ENCODE measurements at regions not wholly inside any gene's neighbourhood (a gene's known extent, or its start where the extent isn't known, plus 50 kb on each side); places are given as distances from the start of the nearest gene placed in this dataset.
A peak's percentile ranks its signal among the peaks of the same experiment; 100 is the strongest.
"Not testable (repeated sequence)": the region's sequence is repeated elsewhere in the genome, so short reads cannot be mapped to it uniquely, and the experiment has no call there.

GRCh38 chr7:39786440-39786839, 163.1 kb downstream of the RALA start:
- H3K9me2 ChIP-seq (ENCODE audit: insufficient read depth); H3K9me3 ChIP-seq (ENCODE audit: control insufficient read depth in 1 of 2, insufficient read depth in 1 of 2, low read depth in 1 of 2, low read length in 2 of 2); H3K27ac ChIP-seq (ENCODE audit: low read depth, low read length); H2AFZ ChIP-seq (ENCODE audit: low read depth, low read length, poor library complexity, severe bottlenecking); POLR2A ChIA-PET; H3K36me3 ChIP-seq (ENCODE audit: control insufficient read depth in 1 of 2, insufficient read depth in 2 of 2, low read length in 2 of 2); H3K4me2 ChIP-seq (ENCODE audit: low read length); H3K79me2 ChIP-seq (ENCODE audit: insufficient read depth, low read length); H3K4me1 ChIP-seq (ENCODE audit: control insufficient read depth in 1 of 2, insufficient read depth in 2 of 2, low read length in 2 of 2); ATAC-seq; H4K20me1 ChIP-seq (ENCODE audit: insufficient read depth); DNase-seq (ENCODE audit: low read depth, low spot score); H3K9ac ChIP-seq (ENCODE audit: low read length); CTCF ChIA-PET; BruUV-seq (replicated peaks); H3K27me3 ChIP-seq (ENCODE audit: insufficient read depth, low read length); RAD21 ChIA-PET (ENCODE audit: low non-redundant PET in 1 of 2, low total read pairs in 2 of 2, uncharacterized antibody in 2 of 2, unreplicated experiment in 2 of 2); intact Hi-C loops (cut with micrococcal nuclease); H3K4me3 ChIP-seq (replicated peaks in 1 of 2; ENCODE audit: low read depth in 1 of 2, low read length in 2 of 2): not testable (repeated sequence)
- peak; percentile 45 for TF ChIP-seq REST (IDR thresholded peaks at IDR 0.05; ENCODE audit: low read depth)

DNA sequence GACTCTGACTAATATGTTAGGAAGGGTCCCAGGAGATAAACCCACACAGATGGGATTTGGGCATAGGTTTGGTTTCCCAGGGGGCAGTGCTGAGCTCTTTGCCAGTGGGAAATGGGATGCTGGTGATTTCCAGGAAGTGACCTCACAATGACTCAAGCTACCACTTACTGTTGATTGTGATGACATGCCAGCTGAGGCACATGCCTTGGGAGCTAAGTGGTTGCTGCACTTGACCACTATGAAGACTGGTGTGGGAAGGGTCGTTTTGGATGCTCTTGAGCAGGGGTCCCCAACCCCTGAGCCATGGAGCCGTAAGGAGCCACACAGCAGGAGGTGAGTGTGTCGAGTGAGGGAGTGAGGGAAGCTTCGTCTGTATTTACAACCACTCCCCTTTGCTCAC, 159.0 kb upstream of the CDK13 start:
- H3K9me3 ChIP-seq (ENCODE audit: control insufficient read depth in 1 of 2, insufficient read depth in 1 of 2, low read depth in 1 of 2, low read length in 2 of 2); H3K9me2 ChIP-seq (ENCODE audit: insufficient read depth); DNase-seq (ENCODE audit: low read depth, low spot score); ATAC-seq; H3K36me3 ChIP-seq (ENCODE audit: control insufficient read depth in 1 of 2, insufficient read depth in 2 of 2, low read length in 2 of 2); intact Hi-C loops (cut with micrococcal nuclease); H3K9ac ChIP-seq (ENCODE audit: low read length); H3K4me1 ChIP-seq (ENCODE audit: control insufficient read depth in 1 of 2, insufficient read depth in 2 of 2, low read length in 2 of 2); H3K4me3 ChIP-seq (replicated peaks in 1 of 2; ENCODE audit: low read depth in 1 of 2, low read length in 2 of 2); H2AFZ ChIP-seq (ENCODE audit: low read depth, low read length, poor library complexity, severe bottlenecking); H3K27ac ChIP-seq (ENCODE audit: low read depth, low read length); H3K27me3 ChIP-seq (ENCODE audit: insufficient read depth, low read length); H4K20me1 ChIP-seq (ENCODE audit: insufficient read depth); H3K4me2 ChIP-seq (ENCODE audit: low read length); BruUV-seq (replicated peaks); H3K79me2 ChIP-seq (ENCODE audit: insufficient read depth, low read length): not testable (repeated sequence)
- ChIA-PET CTCF (interaction anchor here (1.5 to 3.0 kb wide), 2 partner anchors 19 to 211 kb away, joined by 3 to 34 read pairs; no protein-coding TSS in a partner anchor), POLR2A (interaction anchor here (1.9 kb wide), 1 partner anchor 210 kb away, joined by 8 read pairs; no protein-coding TSS in a partner anchor), RAD21 (ENCODE audit: low non-redundant PET in 1 of 2, low total read pairs in 2 of 2, uncharacterized antibody in 2 of 2, unreplicated experiment in 2 of 2) (interaction anchor here (0.5 to 1.5 kb wide), 3 partner anchors 198 to 211 kb away, joined by 3 to 7 read pairs (median 6); no protein-coding TSS in a partner anchor)
- TF ChIP-seq, protein P1, sequence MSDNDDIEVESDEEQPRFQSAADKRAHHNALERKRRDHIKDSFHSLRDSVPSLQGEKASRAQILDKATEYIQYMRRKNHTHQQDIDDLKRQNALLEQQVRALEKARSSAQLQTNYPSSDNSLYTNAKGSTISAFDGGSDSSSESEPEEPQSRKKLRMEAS (IDR thresholded peaks at IDR 0.05): peak; percentile 41; the same call in 1 of the 2 replicates
- TF ChIP-seq, protein P2, sequence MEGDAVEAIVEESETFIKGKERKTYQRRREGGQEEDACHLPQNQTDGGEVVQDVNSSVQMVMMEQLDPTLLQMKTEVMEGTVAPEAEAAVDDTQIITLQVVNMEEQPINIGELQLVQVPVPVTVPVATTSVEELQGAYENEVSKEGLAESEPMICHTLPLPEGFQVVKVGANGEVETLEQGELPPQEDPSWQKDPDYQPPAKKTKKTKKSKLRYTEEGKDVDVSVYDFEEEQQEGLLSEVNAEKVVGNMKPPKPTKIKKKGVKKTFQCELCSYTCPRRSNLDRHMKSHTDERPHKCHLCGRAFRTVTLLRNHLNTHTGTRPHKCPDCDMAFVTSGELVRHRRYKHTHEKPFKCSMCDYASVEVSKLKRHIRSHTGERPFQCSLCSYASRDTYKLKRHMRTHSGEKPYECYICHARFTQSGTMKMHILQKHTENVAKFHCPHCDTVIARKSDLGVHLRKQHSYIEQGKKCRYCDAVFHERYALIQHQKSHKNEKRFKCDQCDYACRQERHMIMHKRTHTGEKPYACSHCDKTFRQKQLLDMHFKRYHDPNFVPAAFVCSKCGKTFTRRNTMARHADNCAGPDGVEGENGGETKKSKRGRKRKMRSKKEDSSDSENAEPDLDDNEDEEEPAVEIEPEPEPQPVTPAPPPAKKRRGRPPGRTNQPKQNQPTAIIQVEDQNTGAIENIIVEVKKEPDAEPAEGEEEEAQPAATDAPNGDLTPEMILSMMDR (IDR thresholded peaks at IDR 0.05 in 2 of 3, conservative IDR thresholded peaks at IDR 0.05 in 1 of 3; ENCODE audit: borderline replicate concordance in 1 of 3, insufficient read depth in 1 of 3, low read depth in 2 of 3, low read length in 2 of 3): 0 out of 6 replicates have a peak, but pooled peaks of 1 of the 3 experiments have one; percentile 25
